Hypothalamus (tissue), 51 donors: ENCODE measurements at regions not wholly inside any gene's neighbourhood (a gene's known extent, or its start where the extent isn't known, plus 50 kb on each side); places are given as distances from the start of the nearest gene placed in this dataset.
A peak's percentile ranks its signal among the peaks of the same experiment; 100 is the strongest.
"Not testable (repeated sequence)": the region's sequence is repeated elsewhere in the genome, so short reads cannot be mapped to it uniquely, and the experiment has no call there.

Experiments used
- DNase-seq, 51 donors: peaks; one replicate each; lab custom pipeline; 2025; lab: John Stamatoyannopoulos, UW

DNA sequence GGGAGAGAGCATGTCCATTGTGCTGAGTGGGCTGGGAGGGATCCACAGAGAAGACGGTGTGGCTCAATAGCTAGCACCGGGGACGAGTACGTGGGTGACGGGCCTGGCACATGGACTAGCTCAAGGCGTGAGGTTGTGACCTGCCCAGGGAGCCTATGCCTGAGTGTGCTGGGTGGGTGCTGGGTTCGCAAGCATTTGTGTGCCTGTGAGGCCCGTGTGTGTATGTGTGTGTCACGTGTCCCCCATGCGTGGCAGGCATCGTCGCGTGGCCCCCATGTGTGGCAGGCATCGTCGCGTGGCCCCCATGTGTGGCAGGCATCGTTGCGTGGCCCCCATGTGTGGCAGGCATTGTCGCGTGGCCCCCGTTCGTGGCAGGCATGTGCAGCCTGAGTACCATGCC lies 109.2 kb downstream of the TMEM121 start:
- DNase-seq, result no peak

DNA sequence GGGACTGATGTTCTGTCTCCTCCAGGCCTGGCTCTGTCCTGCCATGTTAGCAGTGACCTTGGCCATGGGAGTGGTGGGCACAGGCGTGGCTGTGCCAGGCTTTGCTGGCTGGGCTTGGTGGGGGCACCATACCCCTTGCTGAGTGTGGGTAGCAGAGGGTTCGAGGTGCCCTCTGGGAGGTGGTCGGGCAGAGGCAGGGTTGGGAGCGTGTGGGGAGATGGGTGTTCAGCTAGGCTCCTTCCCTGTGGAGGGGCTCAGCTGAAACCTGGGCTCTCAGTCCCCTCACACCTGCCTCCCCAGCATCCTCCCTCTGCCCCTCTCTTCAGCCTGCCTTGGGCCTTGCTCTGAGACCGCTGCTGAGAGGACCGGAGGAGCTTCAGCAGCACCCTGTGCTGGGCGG lies 109.6 kb downstream of the TMEM121 start:
- DNase-seq, result not testable (repeated sequence)

DNA sequence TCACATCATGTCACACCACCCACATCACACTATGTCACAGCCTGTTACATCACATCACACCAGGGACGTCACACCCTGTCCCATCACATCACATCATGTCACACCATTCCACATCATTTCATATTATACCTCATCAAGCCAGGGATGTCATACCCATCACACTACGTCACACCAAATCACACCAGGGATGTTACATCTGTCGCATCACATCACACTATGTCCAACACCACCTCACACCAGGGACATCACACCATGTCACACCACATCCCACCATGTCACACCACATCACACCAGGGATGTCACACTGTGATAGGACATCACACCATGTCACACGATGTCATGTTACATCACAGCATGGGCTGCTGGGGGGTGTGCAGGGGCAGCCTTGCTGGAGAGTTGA lies 110.6 kb downstream of the TMEM121 start:
- DNase-seq, result no peak

DNA sequence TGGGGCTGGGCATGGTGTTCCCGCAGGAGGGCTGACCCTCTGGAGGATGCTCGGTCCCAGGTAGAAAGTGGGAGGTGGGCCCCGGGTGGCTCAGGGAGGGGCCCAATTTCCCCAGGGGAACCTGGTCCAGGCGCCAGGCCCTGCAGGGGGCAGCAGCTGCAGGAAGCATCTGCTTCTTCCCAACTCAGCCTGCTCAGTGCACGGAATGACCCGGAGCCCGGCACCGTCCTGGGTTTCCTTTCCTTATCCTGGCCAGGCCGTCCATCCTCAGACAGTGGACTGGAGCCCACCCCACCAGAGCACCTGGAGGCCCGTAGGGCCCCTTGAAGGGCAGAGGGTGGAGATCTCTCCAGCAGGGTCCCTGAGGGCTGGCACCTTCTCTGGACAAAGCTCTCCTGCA lies 111.0 kb downstream of the TMEM121 start:
- not testable (repeated sequence) for DNase-seq

DNA sequence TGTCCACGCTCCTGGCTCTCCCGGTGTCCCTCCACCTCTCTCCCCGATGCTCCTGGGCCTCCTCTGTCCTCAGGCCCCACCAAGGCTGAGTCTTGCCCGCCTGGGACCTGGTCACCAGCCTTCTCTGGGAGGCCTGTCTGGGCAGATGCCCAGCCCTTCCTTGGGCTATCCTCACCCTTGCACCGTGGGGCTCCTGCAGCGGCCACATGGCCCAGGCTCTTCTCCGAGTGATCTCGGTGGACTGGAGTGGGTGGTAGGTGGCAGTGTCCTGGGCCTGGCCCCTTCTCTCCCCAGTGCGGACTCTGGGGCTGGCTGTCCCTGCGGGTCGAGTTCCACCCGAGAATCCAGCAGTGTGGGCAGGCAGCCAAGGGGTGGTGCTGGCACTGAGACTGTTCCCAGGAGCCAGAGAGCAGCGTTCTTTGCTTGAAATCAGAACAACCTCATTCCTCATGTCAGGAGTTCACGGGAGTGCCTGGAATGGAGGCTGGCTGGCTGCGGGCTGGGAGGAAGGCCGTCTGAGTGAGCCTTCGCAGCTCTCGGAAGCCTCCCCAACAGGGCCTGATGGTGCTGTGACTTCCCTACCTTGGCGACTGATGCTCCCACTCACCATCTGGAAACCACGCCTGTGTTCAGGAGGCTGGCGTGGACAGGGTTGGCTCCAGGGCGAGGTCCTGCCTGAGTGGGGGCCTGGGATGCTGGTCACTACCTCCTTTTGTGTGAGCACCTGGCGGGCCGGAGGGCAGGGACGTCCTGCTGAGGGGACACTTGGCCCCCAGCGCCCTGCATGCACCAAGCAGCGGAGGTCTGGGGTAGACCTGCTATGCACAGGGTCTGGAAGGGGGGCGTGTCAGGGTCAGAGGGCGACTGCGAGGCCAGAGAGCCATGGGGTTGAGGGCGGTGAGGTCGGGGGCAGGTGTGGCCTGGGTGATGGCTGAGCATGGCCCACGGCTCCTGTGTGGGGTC lies 113.9 kb downstream of the TMEM121 start:
- DNase-seq, result peak in 1 of 51 donors; percentile 12

DNA sequence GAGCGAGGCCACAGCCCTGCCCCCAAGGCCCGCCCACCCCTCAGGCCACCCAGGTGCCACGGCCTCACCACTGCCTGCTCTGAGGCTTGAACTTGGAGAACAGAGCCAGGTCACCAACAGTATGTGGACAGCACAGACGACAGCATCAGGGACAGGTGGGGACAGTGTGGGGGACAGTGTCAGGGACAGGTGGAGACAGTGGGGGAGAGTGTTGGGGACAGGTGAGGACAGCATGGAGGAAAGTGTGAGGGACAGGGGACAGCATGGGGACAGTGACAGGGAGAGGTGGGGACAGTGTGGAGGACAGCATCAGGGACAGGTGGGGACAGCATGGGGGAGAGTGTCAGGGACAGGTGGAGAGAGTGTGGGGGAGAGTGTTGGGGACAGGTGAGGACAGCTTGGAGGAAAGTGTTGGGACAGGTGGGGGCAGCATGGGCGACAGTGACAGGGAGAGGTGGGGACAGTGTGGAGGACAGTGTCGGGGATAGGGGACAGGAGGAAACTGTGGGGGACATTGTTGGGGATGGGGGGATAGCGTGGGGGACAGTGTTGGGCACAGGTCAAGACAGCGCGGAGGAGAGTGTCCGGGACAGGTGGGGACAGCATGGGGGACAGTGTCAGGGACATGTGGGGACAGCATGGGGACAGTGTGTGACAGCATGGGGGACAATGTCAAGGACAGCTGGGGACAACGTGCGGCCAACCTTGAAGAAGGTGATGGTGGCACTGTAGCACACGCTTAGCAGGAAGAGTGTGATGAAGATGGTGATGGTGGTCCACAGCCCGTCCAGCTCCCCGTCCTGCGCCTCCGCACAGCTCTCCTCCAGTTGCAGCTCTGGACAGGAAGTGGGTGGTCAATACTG lies 114.9 kb downstream of the TMEM121 start:
- no peak for DNase-seq

DNA sequence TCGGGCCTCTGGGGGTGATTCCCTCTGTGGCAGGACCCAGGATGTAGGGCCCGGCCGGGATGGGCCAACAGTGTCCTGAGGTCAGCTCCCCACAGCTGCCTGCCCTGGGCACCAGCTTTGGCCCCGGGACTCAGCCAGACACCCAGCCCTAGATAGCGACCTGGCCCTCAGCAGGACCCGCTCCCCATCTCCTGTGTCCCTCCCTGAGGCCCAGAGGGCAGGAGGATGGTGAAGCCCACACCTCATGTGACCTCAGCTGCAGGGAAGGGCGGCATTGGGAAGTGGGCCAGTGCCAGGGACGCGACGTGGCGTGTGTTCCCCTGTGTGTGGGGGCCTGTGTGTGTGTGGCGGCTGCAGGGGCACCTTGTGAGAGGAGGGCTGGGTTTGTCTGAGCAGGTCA lies 115.6 kb downstream of the TMEM121 start:
- not testable (repeated sequence) for DNase-seq

DNA sequence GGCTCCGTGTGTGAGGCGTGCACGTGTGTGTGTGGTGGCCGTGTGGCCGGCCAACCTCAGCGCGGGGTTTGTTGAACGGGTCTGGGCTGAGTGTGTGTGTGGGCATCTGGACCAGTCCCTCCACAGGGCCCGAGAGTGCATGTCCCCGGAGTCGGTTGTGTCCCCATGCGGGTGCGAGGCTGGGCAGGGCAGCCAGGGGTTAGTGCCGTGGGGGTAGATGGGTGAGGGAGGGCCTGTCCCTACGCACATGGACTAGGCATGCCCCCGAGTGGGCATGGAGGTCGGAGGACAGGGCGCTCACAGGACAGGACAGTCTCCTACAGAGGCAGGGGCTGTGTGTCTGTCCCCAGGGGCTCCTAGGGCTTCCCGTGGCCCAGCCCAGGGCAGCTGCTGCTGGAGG lies 116.1 kb downstream of the TMEM121 start:
- DNase-seq, result not testable (repeated sequence)

DNA sequence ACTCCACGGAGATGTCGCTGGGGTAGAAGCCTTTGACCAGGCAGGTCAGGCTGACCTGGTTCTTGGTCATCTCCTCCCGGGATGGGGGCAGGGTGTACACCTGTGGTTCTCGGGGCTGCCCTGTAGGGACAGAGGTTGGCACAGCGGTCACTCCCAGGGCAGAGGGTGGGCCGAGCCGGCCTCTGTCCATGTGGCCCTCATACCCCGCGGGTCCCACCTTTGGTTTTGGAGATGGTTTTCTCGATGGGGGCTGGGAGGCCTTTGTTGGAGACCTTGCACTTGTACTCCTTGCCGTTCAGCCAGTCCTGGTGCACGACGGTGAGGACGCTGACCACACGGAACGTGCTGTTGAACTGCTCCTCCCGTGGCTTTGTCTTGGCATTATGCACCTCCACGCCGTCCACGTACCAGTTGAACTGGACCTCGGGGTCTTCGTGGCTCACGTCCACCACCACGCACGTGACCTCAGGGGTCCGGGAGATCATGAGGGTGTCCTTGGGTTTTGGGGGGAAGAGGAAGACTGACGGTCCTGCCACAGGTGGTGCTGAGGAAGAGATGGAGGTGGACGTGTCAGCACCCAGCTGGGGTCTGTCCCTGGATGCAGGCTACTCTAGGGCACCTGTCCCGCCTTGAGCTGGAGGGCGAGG lies 117.1 kb downstream of the TMEM121 start:
- not testable (repeated sequence) for DNase-seq

DNA sequence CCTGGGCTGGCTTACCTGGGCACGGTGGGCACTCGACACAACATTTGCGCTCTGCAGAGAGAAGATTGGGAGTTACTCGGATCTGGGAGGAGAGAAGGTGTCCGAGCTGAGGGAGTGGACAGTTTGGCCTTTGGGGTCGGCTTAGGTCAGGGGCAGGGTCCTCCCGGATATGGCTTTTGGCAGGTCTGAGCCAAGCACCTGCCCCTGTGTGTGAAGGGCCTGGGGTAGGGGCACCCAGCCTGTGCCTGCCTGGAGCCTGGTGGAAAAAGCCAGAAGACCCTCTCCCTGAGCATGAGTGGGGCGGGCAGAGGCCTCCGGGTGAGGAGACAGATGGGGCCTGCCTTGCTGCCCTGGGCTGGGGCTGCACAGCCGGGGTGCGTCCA lies 117.7 kb downstream of the TMEM121 start:
- DNase-seq, result not testable (repeated sequence)

DNA sequence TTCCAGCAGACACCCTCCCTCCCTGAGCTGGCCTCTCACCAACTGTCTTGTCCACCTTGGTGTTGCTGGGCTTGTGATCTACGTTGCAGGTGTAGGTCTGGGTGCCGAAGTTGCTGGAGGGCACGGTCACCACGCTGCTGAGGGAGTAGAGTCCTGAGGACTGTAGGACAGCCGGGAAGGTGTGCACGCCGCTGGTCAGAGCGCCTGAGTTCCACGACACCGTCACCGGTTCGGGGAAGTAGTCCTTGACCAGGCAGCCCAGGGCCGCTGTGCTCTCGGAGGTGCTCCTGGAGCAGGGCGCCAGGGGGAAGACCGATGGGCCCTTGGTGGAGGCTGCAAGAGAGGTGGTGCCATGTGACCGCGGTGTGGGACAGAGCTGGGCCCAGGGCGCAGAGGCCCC lies 118.1 kb downstream of the TMEM121 start:
- not testable (repeated sequence) for DNase-seq

DNA sequence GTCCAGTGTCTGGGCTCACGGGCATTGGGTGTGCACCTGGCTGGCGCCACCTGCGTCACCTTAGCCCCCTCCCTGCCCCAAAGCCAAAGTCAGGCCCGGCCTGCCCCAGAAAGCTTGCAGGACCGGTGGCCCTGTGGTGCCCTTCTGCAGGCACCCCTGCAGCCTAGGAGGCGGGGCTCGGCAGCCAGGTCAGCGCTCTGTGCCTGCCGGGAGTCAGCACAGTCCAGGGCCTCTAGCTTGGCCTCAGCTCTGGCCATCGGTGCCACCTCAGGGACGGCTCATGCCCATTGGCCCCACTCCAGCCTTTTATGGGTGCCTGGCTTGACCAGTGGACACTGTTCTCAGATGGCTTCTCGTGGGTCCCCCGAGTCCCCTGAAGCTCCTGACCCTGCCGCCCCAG lies 118.5 kb downstream of the TMEM121 start:
- DNase-seq, result not testable (repeated sequence)

DNA sequence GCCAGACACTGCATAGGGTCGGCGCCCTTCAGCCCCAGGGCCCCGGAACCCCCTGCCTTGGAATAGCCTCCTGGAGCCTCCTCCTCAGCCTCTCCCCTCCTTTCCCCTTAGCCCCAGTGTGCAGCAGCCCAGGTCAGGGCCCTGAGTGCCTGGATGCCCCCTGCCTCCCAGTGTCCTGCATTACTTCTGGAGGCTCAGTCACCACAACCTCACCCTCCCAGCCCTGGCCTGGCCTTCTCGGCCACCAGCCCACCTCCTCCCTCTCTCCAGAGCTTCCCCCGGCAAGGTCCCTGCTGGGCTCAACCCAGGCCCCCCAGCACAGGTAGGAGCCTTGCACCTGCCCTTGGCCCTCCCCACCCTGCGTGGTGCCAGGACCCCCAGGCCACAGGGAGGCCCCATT lies 119.0 kb downstream of the TMEM121 start:
- DNase-seq, result not testable (repeated sequence)

DNA sequence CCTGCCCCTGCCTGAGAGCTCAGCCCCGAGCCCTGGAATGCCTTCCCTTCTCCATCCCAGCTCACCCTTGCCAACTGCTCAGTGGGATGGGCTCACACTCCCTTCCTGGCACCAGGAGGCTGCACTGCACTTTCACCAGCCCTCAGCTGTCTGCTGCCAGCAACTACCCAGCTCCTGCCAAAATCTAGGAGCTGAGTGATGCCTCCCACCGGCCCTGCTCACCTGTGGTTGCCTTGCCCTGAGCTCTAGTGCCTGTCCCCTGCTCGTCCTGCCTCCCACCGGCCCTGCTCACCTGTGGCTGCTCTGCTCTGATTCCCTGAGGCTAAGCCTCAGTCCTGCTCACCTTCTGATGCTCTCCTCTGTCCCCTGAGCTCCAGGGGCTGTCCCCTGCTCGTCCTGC lies 119.8 kb downstream of the TMEM121 start:
- DNase-seq, result no peak

DNA sequence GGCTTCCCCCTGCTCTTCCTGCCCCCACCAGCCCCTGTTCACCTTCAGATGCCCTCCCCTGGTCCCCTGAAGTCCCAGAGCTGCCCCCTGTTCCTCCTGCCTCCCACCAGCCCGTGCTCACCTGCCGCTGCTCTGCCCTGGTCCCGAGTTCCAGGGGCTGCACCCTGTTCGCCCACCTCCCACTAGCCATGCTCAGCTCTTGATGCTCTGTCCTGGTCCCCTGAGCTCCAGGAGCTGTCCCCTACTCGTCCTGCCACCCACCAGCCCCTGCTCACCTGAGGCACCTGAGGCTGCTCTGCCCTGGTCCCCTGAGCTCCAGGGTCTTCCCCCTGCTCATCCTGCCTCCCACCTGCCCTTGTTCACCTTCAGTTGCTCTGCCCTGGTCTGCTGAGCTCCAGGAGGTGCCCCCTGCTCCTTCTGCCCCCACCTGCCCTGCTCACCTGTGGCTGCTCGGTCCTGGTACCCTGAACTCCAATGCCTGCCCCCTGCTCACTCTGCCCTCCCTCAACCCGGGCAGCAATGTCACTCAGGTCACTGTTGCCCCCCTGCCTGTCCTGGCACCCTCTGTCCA lies 120.4 kb downstream of the TMEM121 start:
- not testable (repeated sequence) for DNase-seq

DNA sequence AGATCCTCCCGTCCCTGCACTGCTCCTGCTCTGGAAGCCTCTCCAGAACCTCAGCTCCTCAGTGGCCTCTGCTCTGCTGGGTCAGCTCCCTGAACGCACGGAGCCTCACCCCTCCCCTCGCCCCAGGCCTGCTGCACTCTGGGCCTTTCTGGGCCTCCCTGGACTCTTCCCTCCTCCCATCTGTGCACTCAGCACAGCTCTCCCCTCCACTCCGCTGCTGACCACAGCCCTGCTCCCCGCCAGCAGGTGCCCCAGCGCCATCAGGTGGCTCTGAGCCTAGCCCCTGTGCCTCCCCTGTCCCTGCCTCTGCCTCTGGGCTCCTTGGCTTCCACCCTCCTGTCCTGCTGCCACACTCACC lies 121.0 kb downstream of the TMEM121 start:
- DNase-seq, result not testable (repeated sequence)

DNA sequence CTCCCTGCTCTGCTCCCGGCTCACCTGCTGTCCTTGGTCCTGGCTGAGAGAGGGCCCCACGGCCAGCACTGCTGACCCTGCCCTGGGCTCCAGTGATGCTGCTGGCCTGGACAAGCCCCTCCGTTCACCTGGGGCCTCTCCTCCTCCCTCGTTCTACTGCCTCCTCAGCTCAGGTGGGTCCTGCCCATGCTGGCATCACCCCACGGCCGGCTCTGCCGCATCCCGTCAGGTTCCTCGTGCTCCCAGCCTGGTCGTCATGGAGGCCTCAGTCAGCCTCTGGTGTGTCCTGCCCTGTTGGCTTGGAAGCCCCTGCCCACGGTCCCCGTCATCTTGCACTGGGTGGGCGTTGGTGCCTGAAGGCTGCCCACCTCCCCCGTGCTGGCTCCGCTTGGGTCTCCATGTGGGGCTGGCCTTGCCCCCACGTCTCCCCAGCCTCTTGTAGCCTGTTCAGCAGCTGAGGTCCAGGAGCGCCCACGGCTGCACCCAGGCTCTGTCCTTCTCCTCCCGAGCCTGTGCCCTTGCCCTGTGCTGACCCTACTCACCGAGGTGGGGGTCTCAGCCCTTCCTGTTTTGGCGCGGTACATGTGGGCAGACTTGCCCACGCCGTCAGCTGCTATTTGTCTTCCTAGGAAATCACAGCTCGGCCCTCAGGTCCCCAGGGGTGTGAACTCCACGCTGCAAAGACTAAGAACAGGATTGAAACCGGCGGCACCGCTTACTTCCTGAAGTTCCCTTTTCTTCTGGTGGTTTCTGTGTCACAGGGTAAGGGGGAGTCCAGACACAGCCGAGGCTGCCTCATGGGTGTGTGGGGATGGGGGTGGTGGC lies 121.6 kb downstream of the TMEM121 start:
- DNase-seq, result no peak

DNA sequence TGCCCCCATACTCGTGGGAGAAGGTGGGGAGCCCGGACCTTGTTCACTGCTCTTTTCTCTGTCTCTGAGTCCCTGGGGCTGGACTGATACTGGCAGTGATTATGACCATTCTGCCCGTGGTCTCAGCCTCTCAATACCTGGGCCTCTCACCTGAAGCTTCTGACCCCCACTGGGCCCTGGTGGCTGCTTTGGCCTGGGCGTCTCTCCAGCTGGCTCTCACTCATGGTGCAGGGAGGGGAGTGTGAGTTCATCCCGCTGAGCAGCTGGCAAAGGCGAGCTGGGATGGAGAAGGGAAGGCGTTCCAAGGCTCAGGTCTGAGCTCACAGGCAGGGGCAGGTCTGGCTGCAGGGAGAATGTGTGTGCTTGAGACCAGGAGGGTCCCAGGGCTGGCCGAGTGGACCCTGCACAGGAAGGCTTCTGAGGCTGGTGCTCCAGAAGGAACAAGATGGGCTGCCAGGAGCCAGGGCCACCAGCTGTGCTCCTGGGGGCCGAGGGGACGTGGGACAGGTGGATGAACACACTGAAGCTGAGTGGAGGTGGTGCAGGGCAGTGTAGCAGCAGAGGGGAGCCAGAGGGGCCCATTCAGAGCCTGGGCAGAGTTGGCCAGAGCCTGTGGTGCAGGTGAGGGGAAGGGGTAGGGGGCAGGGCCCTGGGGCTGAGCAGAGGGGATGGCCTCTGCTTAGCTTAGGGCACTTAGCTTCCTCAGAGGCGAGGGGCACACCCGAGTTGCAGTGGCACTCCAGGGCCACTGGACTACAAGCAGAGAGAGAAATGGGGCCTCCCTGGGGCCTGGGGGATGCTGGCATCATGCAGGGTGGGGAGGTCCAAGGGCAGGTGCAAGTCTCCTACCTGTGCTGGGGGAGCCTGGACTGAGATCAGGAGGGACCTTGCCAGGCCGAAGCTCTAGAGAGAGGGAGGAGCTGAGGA lies 122.5 kb downstream of the TMEM121 start:
- not testable (repeated sequence) for DNase-seq

DNA sequence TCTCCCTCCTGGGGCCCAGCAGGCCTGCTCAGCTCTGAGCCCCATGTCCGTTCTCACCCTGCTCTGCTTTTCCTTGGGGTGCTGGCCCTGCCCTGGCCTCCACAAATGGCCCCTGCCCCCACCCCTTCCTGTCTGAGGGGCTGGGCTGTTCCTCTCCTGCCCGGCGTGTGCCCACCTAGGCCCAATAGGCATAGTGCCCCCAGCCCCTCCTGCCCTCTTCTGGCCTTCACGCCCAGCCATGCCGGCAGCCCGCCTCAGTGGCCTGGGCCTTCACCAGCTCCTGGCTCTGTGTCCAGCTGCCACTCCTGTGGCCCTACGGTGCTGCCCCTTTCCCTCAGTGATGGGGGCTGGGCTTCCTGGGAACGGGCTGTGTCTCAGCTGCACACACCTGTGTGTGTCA lies 125.9 kb downstream of the TMEM121 start:
- not testable (repeated sequence) for DNase-seq
